ENCODE measurements at regions not wholly inside any gene's neighbourhood (a gene's known extent, or its start where the extent isn't known, plus 50 kb on each side); places are given as distances from the start of the nearest gene placed in this dataset.

DNA sequence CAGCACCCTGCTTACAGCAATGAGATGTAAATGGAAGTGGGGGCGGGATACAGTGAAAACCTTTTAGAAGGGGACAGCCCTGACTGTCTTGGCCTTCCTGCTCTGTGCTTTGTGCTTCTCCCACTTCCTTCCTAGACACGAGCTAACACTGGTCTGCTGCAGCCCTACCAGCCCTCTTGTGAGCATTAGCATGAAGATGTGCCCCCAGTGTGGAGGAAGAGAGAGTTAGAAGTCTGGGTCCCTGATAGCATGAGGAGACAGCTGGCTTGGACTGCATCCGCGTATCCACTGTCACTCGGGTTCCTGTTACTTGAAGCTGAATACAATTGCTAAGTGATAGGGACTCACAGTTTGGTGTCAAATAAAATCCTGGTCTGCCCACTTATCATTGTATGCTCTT lies 248.1 kb upstream of the SOX5 start:
- no peak for ATAC-seq

GRCh38 chr12:24195063-24195462 lies 245.6 kb upstream of the SOX5 start:
- no peaks in the 10 kb centered on the region for H3K27me3 ChIP-seq (ENCODE audit: control insufficient read depth, insufficient read depth, low read length)
- H3K4me3 ChIP-seq (ENCODE audit: low read depth in 2 of 2, low read length in 2 of 2): no peak overlapping the region
- H3K4me1 ChIP-seq (ENCODE audit: control insufficient read depth, insufficient read depth, low read length): no peaks in the 10 kb centered on the region
- H3K27ac ChIP-seq (ENCODE audit: low read length): no peak overlapping the region
- ChIA-PET CTCF (no interaction called here), POLR2A (no interaction called here)
- no peak for DNase-seq (ENCODE audit: low read depth, low spot score)
- no peak for TF ChIP-seq SIN3A (IDR thresholded peaks at IDR 0.05; ENCODE audit: borderline replicate concordance, insufficient read depth, low read depth, low read length)
- no peak for TF ChIP-seq POLR2AphosphoS5 (IDR thresholded peaks at IDR 0.05; ENCODE audit: low read depth, low read length)
- no peak for TF ChIP-seq REST (IDR thresholded peaks at IDR 0.05; ENCODE audit: insufficient read depth in 1 of 2, low read depth in 2 of 2, low read length in 1 of 2)
- TF ChIP-seq TCF7L2 (IDR thresholded peaks at IDR 0.05; ENCODE audit: low read depth, low read length): no peak
- TF ChIP-seq, protein P1, sequence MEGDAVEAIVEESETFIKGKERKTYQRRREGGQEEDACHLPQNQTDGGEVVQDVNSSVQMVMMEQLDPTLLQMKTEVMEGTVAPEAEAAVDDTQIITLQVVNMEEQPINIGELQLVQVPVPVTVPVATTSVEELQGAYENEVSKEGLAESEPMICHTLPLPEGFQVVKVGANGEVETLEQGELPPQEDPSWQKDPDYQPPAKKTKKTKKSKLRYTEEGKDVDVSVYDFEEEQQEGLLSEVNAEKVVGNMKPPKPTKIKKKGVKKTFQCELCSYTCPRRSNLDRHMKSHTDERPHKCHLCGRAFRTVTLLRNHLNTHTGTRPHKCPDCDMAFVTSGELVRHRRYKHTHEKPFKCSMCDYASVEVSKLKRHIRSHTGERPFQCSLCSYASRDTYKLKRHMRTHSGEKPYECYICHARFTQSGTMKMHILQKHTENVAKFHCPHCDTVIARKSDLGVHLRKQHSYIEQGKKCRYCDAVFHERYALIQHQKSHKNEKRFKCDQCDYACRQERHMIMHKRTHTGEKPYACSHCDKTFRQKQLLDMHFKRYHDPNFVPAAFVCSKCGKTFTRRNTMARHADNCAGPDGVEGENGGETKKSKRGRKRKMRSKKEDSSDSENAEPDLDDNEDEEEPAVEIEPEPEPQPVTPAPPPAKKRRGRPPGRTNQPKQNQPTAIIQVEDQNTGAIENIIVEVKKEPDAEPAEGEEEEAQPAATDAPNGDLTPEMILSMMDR (IDR thresholded peaks at IDR 0.05): no peak
- intact Hi-C loops (cut with micrococcal nuclease; ENCODE audit: unreplicated experiment) (no loop called here), in situ Hi-C loops (cut with HindIII; ENCODE audit: low pct_unique_long_range_greater_than_20kb, low sequenced_read_pairs) (no loop called here)
- ATAC-seq: no peak
- H3K9me3 ChIP-seq (ENCODE audit: control insufficient read depth, insufficient read depth, low read depth, low read length): no peaks in the 10 kb centered on the region
- no TSS peak for BruUV-seq (replicated peaks)
- no peaks in the 10 kb centered on the region for H3K36me3 ChIP-seq (ENCODE audit: control insufficient read depth, insufficient read depth, low read length)

More for the DNA sequence above, 248.1 kb upstream of the SOX5 start:
- POLR2A ChIA-PET: no interaction called here
- no peaks in the 10 kb centered on the region for H3K36me3 ChIP-seq (ENCODE audit: control insufficient read depth, insufficient read depth, low read length)
- DNase-seq (ENCODE audit: low read depth, low spot score): no peak
- no peaks in the 10 kb centered on the region for H3K4me1 ChIP-seq (ENCODE audit: control insufficient read depth, insufficient read depth, low read length)
- H3K27ac ChIP-seq (ENCODE audit: low read length): no peak overlapping the region
- no TSS peak for BruUV-seq (replicated peaks)
- H3K9me3 ChIP-seq (ENCODE audit: control insufficient read depth, insufficient read depth, low read depth, low read length): no peaks in the 10 kb centered on the region
- in situ Hi-C loops (cut with HindIII; ENCODE audit: low pct_unique_long_range_greater_than_20kb, low sequenced_read_pairs) (no loop called here), intact Hi-C loops (cut with micrococcal nuclease; ENCODE audit: unreplicated experiment) (no loop called here)
- no peaks in the 10 kb centered on the region for H3K27me3 ChIP-seq (ENCODE audit: control insufficient read depth, insufficient read depth, low read length)
- TF ChIP-seq, protein P1 (IDR thresholded peaks at IDR 0.05): no peak
- TF ChIP-seq SIN3A (IDR thresholded peaks at IDR 0.05; ENCODE audit: borderline replicate concordance, insufficient read depth, low read depth, low read length) (no peak), POLR2AphosphoS5 (IDR thresholded peaks at IDR 0.05; ENCODE audit: low read depth, low read length) (no peak), REST (IDR thresholded peaks at IDR 0.05; ENCODE audit: insufficient read depth in 1 of 2, low read depth in 2 of 2, low read length in 1 of 2) (no peak), TCF7L2 (IDR thresholded peaks at IDR 0.05; ENCODE audit: low read depth, low read length) (no peak)
- CTCF ChIA-PET: no interaction called here
- H3K4me3 ChIP-seq (ENCODE audit: low read depth in 2 of 2, low read length in 2 of 2): no peak overlapping the region

All from Panc1 (cell line).